SH-SY5Y (cell line): ENCODE measurements at regions not wholly inside any gene's neighbourhood (a gene's known extent, or its start where the extent isn't known, plus 50 kb on each side); places are given as distances from the start of the nearest gene placed in this dataset.

Experiments
- GATA2 ChIP-seq: IDR thresholded peaks from 2 replicates; pipeline ENCODE4 v1.6.1; 2011; ENCODE audit warnings: mild to moderate bottlenecking, low read depth, low read length
- GATA3 ChIP-seq: IDR thresholded peaks from 2 replicates; pipeline ENCODE4 v1.6.1; 2011; ENCODE audit warnings: low read depth, mild to moderate bottlenecking, low read length, moderate library complexity

GRCh38 chr2:208984376-208985090 lies 439.3 kb upstream of the MAP2 start:
- TF ChIP-seq GATA3, result no peak
- no peak for TF ChIP-seq GATA2
